ENCODE measurements at regions not wholly inside any gene's neighbourhood (a gene's known extent, or its start where the extent isn't known, plus 50 kb on each side); places are given as distances from the start of the nearest gene placed in this dataset.
A peak's percentile ranks its signal among the peaks of the same experiment; 100 is the strongest.

DNA sequence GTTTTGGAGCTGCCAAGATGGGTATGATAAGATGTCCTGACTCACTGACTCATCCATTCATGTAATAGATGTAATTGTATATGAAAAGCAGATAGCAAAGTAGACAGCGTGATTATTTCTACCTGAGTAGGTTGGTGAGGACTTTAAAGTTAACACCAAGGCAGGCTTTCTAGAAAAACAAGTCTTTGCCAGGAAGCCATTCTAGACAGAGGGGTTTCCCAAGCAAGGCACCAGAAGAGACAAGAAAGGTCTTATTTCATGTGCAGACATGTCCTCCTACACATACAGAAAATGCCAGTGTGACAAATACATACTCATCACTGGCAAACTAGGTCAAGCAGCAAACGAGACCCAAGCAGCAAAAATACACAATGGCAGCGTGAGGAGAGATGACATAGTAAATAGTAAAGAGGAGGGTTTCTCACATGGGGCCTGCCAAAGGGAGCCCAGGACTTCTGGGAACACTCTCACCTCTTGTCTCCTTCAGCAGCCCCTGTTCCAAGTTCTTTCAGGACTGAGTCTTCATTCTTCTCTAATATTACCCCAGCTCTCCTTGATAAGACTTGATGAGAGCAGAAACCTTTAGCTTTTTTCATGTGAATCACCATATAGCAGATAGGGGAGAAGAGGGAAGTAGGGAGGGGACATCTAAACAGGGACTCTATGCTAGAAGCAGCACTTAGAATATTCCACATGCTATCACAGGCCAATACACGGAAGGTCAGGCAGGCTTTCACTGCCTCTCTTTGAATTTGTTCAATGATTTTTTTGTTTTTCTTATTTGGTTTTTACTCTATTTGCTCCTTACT is 114.6 kb upstream of the ATP1B1 start:
- Histone ChIP-seq H3K9me3 (no peaks in the 10 kb centered on the region), H3K4me3 (no peak overlapping the region), H3K27ac (no peak overlapping the region), H3K27me3 (ENCODE audit: insufficient read depth in 3 of 3, low read length in 2 of 3) (no peaks in the 10 kb centered on the region), H3K36me3 (ENCODE audit: insufficient read depth in 1 of 2, low read depth in 1 of 2) (no peaks in the 10 kb centered on the region), H3K4me1 (no peaks in the 10 kb centered on the region)
- WGBS, 3 donors, result 68 to 85% (median 76%) methylated on average over 4 of the region's 4 CpGs
- ATAC-seq (no peak), DNase-seq (no peak)
- TF ChIP-seq, protein P1, sequence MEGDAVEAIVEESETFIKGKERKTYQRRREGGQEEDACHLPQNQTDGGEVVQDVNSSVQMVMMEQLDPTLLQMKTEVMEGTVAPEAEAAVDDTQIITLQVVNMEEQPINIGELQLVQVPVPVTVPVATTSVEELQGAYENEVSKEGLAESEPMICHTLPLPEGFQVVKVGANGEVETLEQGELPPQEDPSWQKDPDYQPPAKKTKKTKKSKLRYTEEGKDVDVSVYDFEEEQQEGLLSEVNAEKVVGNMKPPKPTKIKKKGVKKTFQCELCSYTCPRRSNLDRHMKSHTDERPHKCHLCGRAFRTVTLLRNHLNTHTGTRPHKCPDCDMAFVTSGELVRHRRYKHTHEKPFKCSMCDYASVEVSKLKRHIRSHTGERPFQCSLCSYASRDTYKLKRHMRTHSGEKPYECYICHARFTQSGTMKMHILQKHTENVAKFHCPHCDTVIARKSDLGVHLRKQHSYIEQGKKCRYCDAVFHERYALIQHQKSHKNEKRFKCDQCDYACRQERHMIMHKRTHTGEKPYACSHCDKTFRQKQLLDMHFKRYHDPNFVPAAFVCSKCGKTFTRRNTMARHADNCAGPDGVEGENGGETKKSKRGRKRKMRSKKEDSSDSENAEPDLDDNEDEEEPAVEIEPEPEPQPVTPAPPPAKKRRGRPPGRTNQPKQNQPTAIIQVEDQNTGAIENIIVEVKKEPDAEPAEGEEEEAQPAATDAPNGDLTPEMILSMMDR (IDR thresholded peaks at IDR 0.05), result no peak
- intact Hi-C loops (cut with DNase I), result no loop called here

DNA sequence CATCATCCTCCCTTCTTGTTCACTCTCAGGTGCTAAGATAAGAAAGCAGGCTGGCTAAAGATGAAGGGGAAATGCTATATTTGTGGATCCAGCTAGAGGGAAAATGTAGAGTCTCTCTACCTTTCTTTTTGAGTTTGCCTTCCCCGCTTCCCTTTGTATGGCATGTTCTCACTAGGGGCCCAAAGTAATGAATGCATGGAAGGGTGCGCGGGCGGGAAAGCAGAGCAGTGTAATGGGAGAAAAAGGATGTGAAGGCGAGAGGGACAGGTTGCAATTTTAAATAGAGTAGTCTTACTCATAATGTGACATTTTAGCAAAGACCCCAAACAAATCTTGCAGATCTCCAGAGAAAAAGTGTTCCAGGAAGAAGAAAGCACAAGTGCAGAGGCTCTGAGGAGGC is 105.1 kb upstream of the ATP1B1 start:
- Histone ChIP-seq H3K27ac (no peak overlapping the region), H3K4me3 (no peak overlapping the region), H3K27me3 (ENCODE audit: insufficient read depth in 3 of 3, low read length in 2 of 3) (no peaks in the 10 kb centered on the region), H3K4me1 (no peaks in the 10 kb centered on the region), H3K9me3 (no peaks in the 10 kb centered on the region), H3K36me3 (ENCODE audit: insufficient read depth in 1 of 2, low read depth in 1 of 2) (no peaks in the 10 kb centered on the region)
- intact Hi-C loops (cut with DNase I), result no loop called here
- WGBS, 3 donors, result 95 to 98% (median 97%) methylated on average over 5 of the region's 5 CpGs
- TF ChIP-seq, protein P1 (IDR thresholded peaks at IDR 0.05), result no peak
- DNase-seq, result no peak
- no peak for ATAC-seq

DNA sequence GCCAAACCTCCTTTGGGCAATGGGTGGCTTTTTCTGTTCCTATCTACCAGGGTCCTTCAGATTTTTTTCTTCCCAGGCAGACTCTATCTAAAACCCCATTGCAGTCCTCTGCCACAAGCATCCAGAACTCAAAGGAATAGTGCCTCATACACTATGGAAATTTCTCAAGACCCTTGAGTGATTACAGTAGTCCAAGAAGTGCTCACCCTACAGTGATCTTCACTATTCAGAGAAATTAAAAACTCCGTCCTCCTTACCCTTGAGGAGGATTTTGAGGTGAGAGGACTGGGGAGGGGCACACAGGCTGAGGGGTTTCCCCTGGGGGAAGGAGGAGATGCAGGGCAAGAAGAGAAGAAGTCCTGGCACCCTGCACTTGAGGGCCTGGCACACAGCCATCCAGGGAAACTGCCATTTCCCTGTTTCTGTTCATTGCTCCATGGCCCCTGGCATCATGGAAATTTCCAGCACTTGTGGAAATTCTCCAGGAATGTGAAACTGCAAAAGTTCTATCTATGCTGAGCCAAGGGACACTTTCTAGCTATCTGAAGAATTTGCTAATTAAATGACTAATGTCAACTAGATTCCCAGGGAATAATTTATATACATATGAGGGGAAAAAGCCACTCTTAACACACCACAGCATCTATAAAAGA is 102.5 kb upstream of the ATP1B1 start:
- no peaks in the 10 kb centered on the region for H3K9me3 ChIP-seq
- H3K27ac ChIP-seq, result no peak overlapping the region
- WGBS, 3 donors, result 80 to 100% (median 91%) methylated on average over 1 of the region's 1 CpG
- DNase-seq (peak in 1 of 2 donors; percentile 22), ATAC-seq (no peak)
- TF ChIP-seq, protein P1 (IDR thresholded peaks at IDR 0.05), result no peak
- no peaks in the 10 kb centered on the region for H3K36me3 ChIP-seq (ENCODE audit: insufficient read depth in 1 of 2, low read depth in 1 of 2)
- no peak overlapping the region for H3K4me3 ChIP-seq
- intact Hi-C loops (cut with DNase I), result no loop called here
- no peaks in the 10 kb centered on the region for H3K4me1 ChIP-seq
- H3K27me3 ChIP-seq (ENCODE audit: insufficient read depth in 3 of 3, low read length in 2 of 3), result no peaks in the 10 kb centered on the region

DNA sequence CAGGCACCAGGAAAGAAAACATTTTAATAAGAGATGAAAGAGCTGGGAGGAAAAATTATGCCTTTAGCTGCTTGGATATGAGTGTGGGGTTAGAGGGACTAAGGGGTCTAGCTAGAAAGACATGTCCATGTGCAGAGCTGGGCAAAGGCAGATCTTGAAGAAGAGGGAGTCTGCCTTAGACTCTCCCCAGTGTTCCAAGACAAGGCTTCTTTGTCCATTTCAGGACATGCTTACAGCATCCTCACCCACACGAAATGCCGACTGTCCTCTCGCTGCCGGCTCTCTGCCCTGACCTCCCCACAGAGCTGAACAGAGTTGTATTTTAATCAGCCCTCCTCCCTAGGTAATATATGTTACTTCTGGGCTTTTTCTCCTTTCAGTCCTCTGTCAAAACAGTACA is 100.7 kb upstream of the ATP1B1 start:
- H3K36me3 ChIP-seq (ENCODE audit: insufficient read depth in 1 of 2, low read depth in 1 of 2), result no peaks in the 10 kb centered on the region
- H3K4me3 ChIP-seq, result no peak overlapping the region
- intact Hi-C loops (cut with DNase I), result no loop called here
- no peaks in the 10 kb centered on the region for H3K4me1 ChIP-seq
- no peak for DNase-seq
- TF ChIP-seq, protein P1 (IDR thresholded peaks at IDR 0.05), result no peak
- ATAC-seq, result no peak
- H3K9me3 ChIP-seq, result no peaks in the 10 kb centered on the region
- no peaks in the 10 kb centered on the region for H3K27me3 ChIP-seq (ENCODE audit: insufficient read depth in 3 of 3, low read length in 2 of 3)
- 86 to 92% (median 91%) methylated on average over 4 of the region's 4 CpGs for WGBS, 3 donors
- H3K27ac ChIP-seq, result no peak overlapping the region
